HepG2 (cell line): ENCODE measurements at regions not wholly inside any gene's neighbourhood (a gene's known extent, or its start where the extent isn't known, plus 50 kb on each side); places are given as distances from the start of the nearest gene placed in this dataset.

Experiments
- MIER2 ChIP-seq: IDR thresholded peaks from 2 replicates; pipeline ENCODE4 v1.6.1; 2016; ENCODE audit warnings: missing biosample characterization, missing genetic modification reagents
- TP53 ChIP-seq: sonication (generic); formaldehyde crosslinking; conservative IDR thresholded peaks from 2 replicates; pipeline ENCODE4 v1.4.0; 2020; ENCODE audit warnings: missing genetic modification reagents
- YY1 ChIP-seq: IDR thresholded peaks from 2 replicates; pipeline ENCODE4 v1.6.1; 2011; ENCODE audit warnings: low read length, low read depth, moderate library complexity, mild to moderate bottlenecking; ENCODE audit not compliant: insufficient read depth, insufficient replicate concordance
- ZNF260 ChIP-seq: sonication (generic); formaldehyde crosslinking; IDR thresholded peaks from 2 replicates; pipeline ENCODE4 v1.4.0; 2020; ENCODE audit warnings: missing genetic modification reagents, low read depth, mild to moderate bottlenecking, borderline replicate concordance
- TF ChIP-seq, protein P1 (sequence below): sonication (generic); formaldehyde crosslinking; IDR thresholded peaks from 2 replicates; pipeline ENCODE4 v1.5.0; 2020; ENCODE audit warnings: mild to moderate bottlenecking, missing genetic modification reagents, borderline replicate concordance
- TF ChIP-seq, protein P2 (sequence below): sonication (generic); formaldehyde crosslinking; IDR thresholded peaks from 2 replicates; pipeline ENCODE4 v1.4.0; 2020; ENCODE audit warnings: missing genetic modification reagents, mild to moderate bottlenecking, borderline replicate concordance
- TF ChIP-seq, protein P3 (sequence below): sonication (generic); formaldehyde crosslinking; IDR thresholded peaks from 2 replicates; pipeline ENCODE4 v1.5.0; 2020; ENCODE audit warnings: missing genetic modification reagents
- TF ChIP-seq, protein P4 (sequence below): sonication (generic); formaldehyde crosslinking; IDR thresholded peaks from 2 replicates; pipeline ENCODE4 v1.9.0; 2021; ENCODE audit warnings: missing genetic modification reagents, mild to moderate bottlenecking, borderline replicate concordance

DNA sequence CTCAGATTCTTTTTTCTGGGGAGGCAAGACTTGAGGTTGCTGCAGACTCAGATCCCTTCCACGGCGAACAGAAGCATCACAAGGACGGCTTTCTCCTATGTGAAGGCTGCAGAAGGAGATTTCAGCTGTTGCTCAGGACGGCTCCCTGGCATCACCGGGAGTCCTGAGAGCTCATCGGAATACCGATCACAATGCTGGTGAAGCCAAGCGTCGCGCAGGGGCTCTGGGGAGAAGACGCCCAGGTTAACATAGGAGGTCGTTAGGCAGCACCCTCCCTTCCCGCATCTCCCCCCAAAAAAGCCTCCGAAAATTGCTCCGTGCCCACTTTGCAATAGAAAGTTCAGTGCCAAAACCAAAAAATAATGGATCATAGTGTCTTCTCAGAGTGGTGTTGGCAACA lies 127.2 kb upstream of the TMEM132D start (continued):
- TF ChIP-seq, protein P1, sequence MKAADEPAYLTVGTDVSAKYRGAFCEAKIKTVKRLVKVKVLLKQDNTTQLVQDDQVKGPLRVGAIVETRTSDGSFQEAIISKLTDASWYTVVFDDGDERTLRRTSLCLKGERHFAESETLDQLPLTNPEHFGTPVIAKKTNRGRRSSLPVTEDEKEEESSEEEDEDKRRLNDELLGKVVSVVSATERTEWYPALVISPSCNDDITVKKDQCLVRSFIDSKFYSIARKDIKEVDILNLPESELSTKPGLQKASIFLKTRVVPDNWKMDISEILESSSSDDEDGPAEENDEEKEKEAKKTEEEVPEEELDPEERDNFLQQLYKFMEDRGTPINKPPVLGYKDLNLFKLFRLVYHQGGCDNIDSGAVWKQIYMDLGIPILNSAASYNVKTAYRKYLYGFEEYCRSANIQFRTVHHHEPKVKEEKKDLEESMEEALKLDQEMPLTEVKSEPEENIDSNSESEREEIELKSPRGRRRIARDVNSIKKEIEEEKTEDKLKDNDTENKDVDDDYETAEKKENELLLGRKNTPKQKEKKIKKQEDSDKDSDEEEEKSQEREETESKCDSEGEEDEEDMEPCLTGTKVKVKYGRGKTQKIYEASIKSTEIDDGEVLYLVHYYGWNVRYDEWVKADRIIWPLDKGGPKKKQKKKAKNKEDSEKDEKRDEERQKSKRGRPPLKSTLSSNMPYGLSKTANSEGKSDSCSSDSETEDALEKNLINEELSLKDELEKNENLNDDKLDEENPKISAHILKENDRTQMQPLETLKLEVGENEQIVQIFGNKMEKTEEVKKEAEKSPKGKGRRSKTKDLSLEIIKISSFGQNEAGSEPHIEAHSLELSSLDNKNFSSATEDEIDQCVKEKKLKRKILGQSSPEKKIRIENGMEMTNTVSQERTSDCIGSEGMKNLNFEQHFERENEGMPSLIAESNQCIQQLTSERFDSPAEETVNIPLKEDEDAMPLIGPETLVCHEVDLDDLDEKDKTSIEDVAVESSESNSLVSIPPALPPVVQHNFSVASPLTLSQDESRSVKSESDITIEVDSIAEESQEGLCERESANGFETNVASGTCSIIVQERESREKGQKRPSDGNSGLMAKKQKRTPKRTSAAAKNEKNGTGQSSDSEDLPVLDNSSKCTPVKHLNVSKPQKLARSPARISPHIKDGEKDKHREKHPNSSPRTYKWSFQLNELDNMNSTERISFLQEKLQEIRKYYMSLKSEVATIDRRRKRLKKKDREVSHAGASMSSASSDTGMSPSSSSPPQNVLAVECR = no peak
- TF ChIP-seq, protein P2, sequence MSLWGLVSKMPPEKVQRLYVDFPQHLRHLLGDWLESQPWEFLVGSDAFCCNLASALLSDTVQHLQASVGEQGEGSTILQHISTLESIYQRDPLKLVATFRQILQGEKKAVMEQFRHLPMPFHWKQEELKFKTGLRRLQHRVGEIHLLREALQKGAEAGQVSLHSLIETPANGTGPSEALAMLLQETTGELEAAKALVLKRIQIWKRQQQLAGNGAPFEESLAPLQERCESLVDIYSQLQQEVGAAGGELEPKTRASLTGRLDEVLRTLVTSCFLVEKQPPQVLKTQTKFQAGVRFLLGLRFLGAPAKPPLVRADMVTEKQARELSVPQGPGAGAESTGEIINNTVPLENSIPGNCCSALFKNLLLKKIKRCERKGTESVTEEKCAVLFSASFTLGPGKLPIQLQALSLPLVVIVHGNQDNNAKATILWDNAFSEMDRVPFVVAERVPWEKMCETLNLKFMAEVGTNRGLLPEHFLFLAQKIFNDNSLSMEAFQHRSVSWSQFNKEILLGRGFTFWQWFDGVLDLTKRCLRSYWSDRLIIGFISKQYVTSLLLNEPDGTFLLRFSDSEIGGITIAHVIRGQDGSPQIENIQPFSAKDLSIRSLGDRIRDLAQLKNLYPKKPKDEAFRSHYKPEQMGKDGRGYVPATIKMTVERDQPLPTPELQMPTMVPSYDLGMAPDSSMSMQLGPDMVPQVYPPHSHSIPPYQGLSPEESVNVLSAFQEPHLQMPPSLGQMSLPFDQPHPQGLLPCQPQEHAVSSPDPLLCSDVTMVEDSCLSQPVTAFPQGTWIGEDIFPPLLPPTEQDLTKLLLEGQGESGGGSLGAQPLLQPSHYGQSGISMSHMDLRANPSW (CRISPR knock-in tag) = no peak
- TF ChIP-seq, protein P3, sequence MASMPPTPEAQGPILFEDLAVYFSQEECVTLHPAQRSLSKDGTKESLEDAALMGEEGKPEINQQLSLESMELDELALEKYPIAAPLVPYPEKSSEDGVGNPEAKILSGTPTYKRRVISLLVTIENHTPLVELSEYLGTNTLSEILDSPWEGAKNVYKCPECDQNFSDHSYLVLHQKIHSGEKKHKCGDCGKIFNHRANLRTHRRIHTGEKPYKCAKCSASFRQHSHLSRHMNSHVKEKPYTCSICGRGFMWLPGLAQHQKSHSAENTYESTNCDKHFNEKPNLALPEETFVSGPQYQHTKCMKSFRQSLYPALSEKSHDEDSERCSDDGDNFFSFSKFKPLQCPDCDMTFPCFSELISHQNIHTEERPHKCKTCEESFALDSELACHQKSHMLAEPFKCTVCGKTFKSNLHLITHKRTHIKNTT (CRISPR knock-in tag) = no peak
- TF ChIP-seq ZNF260 (CRISPR knock-in tag) = no peak
- TF ChIP-seq YY1 = no peak
- TF ChIP-seq, protein P4, sequence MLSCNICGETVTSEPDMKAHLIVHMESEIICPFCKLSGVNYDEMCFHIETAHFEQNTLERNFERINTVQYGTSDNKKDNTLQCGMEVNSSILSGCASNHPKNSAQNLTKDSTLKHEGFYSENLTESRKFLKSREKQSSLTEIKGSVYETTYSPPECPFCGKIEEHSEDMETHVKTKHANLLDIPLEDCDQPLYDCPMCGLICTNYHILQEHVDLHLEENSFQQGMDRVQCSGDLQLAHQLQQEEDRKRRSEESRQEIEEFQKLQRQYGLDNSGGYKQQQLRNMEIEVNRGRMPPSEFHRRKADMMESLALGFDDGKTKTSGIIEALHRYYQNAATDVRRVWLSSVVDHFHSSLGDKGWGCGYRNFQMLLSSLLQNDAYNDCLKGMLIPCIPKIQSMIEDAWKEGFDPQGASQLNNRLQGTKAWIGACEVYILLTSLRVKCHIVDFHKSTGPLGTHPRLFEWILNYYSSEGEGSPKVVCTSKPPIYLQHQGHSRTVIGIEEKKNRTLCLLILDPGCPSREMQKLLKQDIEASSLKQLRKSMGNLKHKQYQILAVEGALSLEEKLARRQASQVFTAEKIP = no peak
- TF ChIP-seq MIER2 = no peak
- no peak for TF ChIP-seq TP53 (CRISPR knock-in tag)
- TF ChIP-seq, all 625 proteins: peak for 0
